ENCODE measurements at regions not wholly inside any gene's neighbourhood (a gene's known extent, or its start where the extent isn't known, plus 50 kb on each side); places are given as distances from the start of the nearest gene placed in this dataset.

- no peaks in the 10 kb centered on the region for H3K36me3 ChIP-seq (ENCODE audit: insufficient read depth, low read length)
- no peaks in the 10 kb centered on the region for H4K20me1 ChIP-seq (ENCODE audit: insufficient read depth, low read length)
- no peaks in the 10 kb centered on the region for H3K9me3 ChIP-seq (ENCODE audit: low read length)
- TF ChIP-seq, protein P1, sequence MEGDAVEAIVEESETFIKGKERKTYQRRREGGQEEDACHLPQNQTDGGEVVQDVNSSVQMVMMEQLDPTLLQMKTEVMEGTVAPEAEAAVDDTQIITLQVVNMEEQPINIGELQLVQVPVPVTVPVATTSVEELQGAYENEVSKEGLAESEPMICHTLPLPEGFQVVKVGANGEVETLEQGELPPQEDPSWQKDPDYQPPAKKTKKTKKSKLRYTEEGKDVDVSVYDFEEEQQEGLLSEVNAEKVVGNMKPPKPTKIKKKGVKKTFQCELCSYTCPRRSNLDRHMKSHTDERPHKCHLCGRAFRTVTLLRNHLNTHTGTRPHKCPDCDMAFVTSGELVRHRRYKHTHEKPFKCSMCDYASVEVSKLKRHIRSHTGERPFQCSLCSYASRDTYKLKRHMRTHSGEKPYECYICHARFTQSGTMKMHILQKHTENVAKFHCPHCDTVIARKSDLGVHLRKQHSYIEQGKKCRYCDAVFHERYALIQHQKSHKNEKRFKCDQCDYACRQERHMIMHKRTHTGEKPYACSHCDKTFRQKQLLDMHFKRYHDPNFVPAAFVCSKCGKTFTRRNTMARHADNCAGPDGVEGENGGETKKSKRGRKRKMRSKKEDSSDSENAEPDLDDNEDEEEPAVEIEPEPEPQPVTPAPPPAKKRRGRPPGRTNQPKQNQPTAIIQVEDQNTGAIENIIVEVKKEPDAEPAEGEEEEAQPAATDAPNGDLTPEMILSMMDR (IDR thresholded peaks at IDR 0.05; ENCODE audit: low read length) = no peak
- no peak for TF ChIP-seq EZH2 (IDR thresholded peaks at IDR 0.05; ENCODE audit: borderline replicate concordance, low read length)
- no peak overlapping the region for H3K4me3 ChIP-seq (ENCODE audit: low read depth, low read length, poor library complexity, severe bottlenecking)
- H3K9me2 ChIP-seq (ENCODE audit: low read depth, low read length) = no peaks in the 10 kb centered on the region
- H3K27ac ChIP-seq (ENCODE audit: low read depth, low read length, poor library complexity, severe bottlenecking) = no peak overlapping the region
- no peak overlapping the region for H3K4me2 ChIP-seq (ENCODE audit: low read length)
- no peaks in the 10 kb centered on the region for H3K27me3 ChIP-seq (ENCODE audit: insufficient read depth, low read length)
- H3F3A ChIP-seq (ENCODE audit: insufficient read depth, low read length) = no peaks in the 10 kb centered on the region
- H3K4me1 ChIP-seq (ENCODE audit: insufficient read depth, low read length, severe bottlenecking) = peaks cover 3% of the 10 kb centered on the region
- H3K9ac ChIP-seq (ENCODE audit: low read length) = no peak overlapping the region
- H3K79me2 ChIP-seq (ENCODE audit: insufficient read depth, low read length) = no peaks in the 10 kb centered on the region
- no peak overlapping the region for H2AFZ ChIP-seq (ENCODE audit: low read length)
Measured at GRCh38 chr22:17313626-17314025, 55.6 kb upstream of the CECR2 start.

DNA sequence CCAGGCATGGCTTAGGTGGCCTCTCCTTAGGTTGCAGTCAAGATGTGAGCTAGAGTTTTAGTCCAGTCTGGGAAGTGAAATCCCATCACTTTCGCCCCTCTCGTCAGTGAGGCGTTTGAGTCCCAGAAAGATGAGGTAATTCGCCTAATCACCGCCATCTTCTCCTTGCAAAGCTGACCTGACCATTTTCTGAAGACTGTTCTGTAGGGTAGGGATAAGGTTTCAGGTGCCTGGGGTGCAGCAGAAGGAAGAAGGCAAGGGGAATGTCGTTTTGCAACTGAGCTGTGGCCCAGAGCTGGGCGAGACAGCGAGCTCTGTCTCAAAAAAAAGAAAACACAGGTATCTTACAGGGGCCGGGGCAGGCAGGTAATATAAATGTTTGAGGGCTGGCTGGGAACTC lies 61.7 kb upstream of the CECR2 start:
- Histone ChIP-seq H3K36me3 (ENCODE audit: insufficient read depth, low read length) (no peaks in the 10 kb centered on the region), H3K4me2 (ENCODE audit: low read length) (no peak overlapping the region), H3K9me3 (ENCODE audit: low read length) (no peaks in the 10 kb centered on the region), H3F3A (ENCODE audit: insufficient read depth, low read length) (no peaks in the 10 kb centered on the region), H3K9ac (ENCODE audit: low read length) (no peak overlapping the region), H3K4me1 (ENCODE audit: insufficient read depth, low read length, severe bottlenecking) (peaks cover 19% of the 10 kb centered on the region), H2AFZ (ENCODE audit: low read length) (no peak overlapping the region), H3K27ac (ENCODE audit: low read depth, low read length, poor library complexity, severe bottlenecking) (no peak overlapping the region), H4K20me1 (ENCODE audit: insufficient read depth, low read length) (no peaks in the 10 kb centered on the region), H3K9me2 (ENCODE audit: low read depth, low read length) (no peaks in the 10 kb centered on the region), H3K4me3 (ENCODE audit: low read depth, low read length, poor library complexity, severe bottlenecking) (no peak overlapping the region), H3K79me2 (ENCODE audit: insufficient read depth, low read length) (no peaks in the 10 kb centered on the region), H3K27me3 (ENCODE audit: insufficient read depth, low read length) (no peaks in the 10 kb centered on the region)
- TF ChIP-seq, protein P1 (IDR thresholded peaks at IDR 0.05; ENCODE audit: low read length) = no peak
- no peak for TF ChIP-seq EZH2 (IDR thresholded peaks at IDR 0.05; ENCODE audit: borderline replicate concordance, low read length)

- Histone ChIP-seq H3K9ac (ENCODE audit: low read length) (no peak overlapping the region), H2AFZ (ENCODE audit: low read length) (no peak overlapping the region)
- no peak for TF ChIP-seq EZH2 (IDR thresholded peaks at IDR 0.05; ENCODE audit: borderline replicate concordance, low read length)
- TF ChIP-seq, protein P1 (IDR thresholded peaks at IDR 0.05; ENCODE audit: low read length) = no peak
Measured at GRCh38 chr22:17305076-17305475, 64.2 kb upstream of the CECR2 start.

More at GRCh38 chr22:17305076-17305475, 64.2 kb upstream of the CECR2 start:
- no peaks in the 10 kb centered on the region for H3F3A ChIP-seq (ENCODE audit: insufficient read depth, low read length)
- no peaks in the 10 kb centered on the region for H3K9me2 ChIP-seq (ENCODE audit: low read depth, low read length)
- no peaks in the 10 kb centered on the region for H3K36me3 ChIP-seq (ENCODE audit: insufficient read depth, low read length)
- H3K27me3 ChIP-seq (ENCODE audit: insufficient read depth, low read length) = no peaks in the 10 kb centered on the region
- no peaks in the 10 kb centered on the region for H4K20me1 ChIP-seq (ENCODE audit: insufficient read depth, low read length)
- no peak overlapping the region for H3K27ac ChIP-seq (ENCODE audit: low read depth, low read length, poor library complexity, severe bottlenecking)
- peaks cover 19% of the 10 kb centered on the region for H3K4me1 ChIP-seq (ENCODE audit: insufficient read depth, low read length, severe bottlenecking)
- no peak overlapping the region for H3K4me2 ChIP-seq (ENCODE audit: low read length)
- H3K4me3 ChIP-seq (ENCODE audit: low read depth, low read length, poor library complexity, severe bottlenecking) = no peak overlapping the region
- no peaks in the 10 kb centered on the region for H3K79me2 ChIP-seq (ENCODE audit: insufficient read depth, low read length)
- H3K9me3 ChIP-seq (ENCODE audit: low read length) = no peaks in the 10 kb centered on the region
